ENCODE measurements at regions not wholly inside any gene's neighbourhood (a gene's known extent, or its start where the extent isn't known, plus 50 kb on each side); places are given as distances from the start of the nearest gene placed in this dataset.
"Not testable (repeated sequence)": the region's sequence is repeated elsewhere in the genome, so short reads cannot be mapped to it uniquely, and the experiment has no call there.

DNA sequence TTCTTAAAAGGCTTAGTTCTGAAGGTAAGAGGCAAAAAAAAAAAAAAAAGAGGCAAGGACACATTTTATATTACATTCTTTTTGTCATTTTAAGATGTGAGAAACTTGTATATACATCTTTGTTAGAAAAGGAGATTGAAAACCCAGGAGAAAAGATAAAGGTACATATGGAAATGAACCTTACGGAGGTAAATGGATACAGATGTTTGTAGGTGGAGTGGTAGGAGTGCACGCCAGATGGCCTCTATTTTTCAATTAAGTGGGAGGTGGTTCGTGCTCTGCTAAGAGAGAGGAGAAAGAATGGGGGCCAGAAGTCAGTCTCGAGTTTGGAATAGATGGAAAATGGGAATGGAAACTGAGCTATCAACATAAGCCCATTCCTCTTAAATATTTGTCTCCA lies 622.5 kb upstream of the GHITM start:
- no peak for DNase-seq (ENCODE audit: low read depth in 3 of 3)

DNA sequence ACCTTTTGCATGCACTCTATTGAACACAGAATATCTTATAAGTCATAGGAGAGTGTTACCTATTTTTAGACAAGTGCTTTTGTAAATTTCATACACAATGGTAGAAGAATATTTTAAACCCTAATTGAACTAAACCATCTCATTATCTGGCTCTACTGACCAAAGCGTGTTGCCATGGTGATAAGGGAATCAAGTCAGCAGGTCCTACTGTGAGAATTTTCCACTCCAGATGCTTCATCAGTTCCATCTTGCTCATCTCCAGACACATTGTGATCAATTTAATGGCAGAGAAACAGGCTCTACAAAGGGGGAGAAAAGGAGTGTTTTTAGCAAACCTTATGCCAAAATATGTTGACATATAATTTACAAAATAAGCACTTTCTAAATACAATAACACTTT lies 621.9 kb upstream of the GHITM start:
- DNase-seq (ENCODE audit: low read depth in 3 of 3) = no peak

DNA sequence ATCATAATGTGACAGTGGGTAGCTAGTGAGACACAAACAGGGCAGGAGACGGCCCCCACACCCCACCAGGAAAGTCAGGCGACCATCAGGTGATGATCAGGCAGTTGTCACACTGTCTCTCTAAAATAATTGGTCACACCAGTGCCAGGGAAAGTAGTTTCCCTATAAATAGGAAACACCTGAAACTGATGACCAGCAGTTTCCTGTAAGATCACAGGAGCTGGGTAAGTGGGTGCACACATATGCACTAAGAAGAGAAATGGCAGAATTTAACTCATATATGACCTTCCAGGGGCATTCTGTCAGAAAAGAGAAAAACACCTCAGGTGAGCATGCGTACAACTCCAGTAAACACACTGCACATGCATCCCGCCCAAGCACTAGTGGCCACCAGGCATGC lies 620.5 kb upstream of the GHITM start:
- no peak for DNase-seq (ENCODE audit: low read depth in 3 of 3)

DNA sequence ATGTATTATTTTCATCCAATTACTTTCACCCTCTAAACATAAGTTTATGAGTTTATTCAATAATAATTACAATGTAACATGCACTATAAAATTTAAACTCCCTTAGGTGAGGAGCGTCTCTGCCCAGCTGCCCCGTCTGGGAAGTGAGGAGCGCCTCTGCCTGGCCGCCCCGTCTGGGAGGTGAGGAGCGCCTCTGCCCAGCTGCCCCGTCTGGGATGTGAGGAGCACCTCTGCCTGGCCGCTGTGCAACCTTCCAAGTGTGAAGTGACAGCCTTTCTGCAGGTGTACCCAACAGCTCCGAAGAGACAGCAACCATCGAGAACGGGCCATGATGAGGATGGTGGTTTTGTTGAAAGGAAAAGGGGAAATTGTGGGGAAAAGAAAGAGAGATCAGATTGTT lies 618.9 kb upstream of the GHITM start:
- not testable (repeated sequence) for DNase-seq (ENCODE audit: low read depth in 3 of 3)

DNA sequence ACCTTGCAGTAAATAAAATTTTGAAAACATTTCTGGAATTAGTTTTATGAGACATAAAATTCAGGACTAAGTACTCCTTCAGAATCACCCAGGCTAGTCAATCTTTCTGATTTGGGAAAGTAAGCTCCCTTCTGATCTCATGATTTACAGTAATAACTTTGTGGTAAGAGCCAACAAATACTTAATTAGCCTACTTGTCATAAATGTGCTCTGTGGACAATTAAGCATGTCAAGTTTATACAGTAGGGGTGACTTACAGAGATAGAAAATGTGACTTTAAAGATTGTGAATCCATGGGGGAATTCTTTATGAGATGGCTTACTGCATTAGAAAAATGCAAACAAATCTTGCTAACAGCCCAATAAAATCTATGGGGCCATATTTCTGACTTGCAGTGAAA lies 616.9 kb upstream of the GHITM start:
- DNase-seq (ENCODE audit: low read depth in 3 of 3) = no peak

DNA sequence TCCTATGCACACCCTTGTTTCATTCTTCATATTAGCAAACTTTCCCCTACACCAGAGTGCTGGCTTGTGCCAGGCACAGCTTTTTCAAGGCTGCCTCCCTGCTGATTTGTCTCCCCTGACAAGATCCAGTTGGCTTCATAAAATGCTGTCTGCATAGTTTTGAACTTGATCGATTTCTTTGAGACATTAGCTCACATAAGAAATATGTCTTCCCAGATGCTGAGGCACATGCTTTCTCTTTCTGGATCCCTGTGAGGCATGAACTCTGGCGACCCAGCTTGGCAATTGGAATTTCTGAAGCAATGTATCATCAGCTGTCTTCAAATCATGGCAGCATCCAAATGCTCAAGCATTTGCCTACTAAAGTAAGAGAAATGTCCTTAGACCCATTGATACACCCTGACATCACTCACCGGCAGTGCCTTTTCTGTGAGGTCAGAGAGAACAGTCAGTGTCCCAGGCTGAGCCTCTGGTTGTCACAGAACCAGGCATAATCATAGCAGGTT lies 616.4 kb upstream of the GHITM start:
- DNase-seq (ENCODE audit: low read depth in 3 of 3) = no peak

DNA sequence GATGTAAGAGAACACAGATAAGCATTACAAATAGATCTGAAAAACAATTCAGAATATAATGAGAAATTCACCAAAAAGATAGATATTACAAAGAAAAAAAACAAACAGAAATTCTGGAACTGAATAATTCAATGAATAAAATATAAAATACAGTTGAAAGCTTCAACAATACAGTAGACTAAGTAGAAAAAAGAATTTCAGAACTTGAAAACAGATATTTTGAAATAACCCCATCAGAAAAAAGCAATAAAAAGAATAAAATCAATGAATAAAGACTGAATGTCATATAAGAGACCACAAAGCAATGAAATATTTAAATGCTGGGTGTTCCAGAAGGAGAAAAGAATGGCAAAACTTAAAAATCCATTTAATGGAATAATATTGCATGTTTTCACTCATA lies 611.4 kb upstream of the GHITM start:
- DNase-seq (ENCODE audit: low read depth in 3 of 3) = no peak

DNA sequence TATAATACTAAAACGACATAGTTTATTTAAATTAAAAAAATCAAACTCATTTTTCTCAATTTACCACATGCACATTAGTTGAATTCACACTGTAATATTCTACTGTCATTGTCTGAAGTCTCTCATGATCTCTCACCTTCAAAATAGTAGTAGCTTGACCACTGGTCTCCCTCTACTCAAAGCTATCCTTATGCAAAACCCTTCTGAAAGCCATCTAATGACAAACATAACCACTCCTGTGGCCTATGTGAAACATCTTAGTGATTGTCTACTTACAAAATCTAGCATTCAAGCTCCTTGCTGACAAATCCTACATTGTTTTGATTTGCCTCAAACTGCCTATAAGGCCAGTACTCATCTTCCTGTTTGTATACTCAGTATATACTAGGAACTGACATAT lies 606.0 kb upstream of the GHITM start:
- no peak for DNase-seq (ENCODE audit: low read depth in 3 of 3)

DNA sequence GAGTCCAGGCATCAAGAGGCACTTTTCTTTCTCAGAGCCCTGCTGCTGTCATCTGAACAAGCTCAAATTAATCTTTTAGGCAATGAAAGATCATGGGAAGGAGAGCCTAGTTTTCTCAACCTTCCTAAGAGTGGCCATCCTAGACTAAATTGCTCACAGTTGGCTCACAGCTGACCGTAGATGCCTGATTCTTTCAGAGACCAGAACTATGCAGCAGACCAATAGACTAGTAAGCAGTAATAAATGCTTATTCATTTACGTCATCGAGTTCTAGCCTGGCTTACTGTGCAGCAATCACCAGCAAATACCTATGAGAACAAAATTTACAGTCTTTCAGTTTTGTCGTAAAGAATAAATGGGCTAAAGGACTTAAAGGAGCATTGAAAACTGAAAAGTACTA lies 602.9 kb upstream of the GHITM start:
- DNase-seq (ENCODE audit: low read depth in 3 of 3) = no peak

DNA sequence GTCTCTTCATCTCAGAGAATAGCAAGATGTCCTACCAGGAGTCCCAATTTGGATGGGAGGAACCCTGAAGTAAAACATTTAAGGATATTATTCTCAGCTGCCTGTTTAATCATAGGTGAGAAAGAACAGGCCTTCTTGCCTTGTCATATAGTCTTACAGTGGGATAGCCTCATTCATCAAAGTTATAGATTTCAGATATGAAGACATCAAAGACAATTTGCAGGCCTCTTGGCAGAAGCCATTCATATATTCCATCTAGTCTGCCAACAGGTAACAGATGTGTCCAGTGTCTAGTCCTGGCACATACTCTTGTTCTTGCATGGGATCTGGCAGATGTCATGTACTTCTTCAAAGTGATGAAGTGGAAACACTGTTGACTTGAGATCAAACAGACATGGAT lies 601.3 kb upstream of the GHITM start:
- DNase-seq (ENCODE audit: low read depth in 3 of 3) = no peak

DNA sequence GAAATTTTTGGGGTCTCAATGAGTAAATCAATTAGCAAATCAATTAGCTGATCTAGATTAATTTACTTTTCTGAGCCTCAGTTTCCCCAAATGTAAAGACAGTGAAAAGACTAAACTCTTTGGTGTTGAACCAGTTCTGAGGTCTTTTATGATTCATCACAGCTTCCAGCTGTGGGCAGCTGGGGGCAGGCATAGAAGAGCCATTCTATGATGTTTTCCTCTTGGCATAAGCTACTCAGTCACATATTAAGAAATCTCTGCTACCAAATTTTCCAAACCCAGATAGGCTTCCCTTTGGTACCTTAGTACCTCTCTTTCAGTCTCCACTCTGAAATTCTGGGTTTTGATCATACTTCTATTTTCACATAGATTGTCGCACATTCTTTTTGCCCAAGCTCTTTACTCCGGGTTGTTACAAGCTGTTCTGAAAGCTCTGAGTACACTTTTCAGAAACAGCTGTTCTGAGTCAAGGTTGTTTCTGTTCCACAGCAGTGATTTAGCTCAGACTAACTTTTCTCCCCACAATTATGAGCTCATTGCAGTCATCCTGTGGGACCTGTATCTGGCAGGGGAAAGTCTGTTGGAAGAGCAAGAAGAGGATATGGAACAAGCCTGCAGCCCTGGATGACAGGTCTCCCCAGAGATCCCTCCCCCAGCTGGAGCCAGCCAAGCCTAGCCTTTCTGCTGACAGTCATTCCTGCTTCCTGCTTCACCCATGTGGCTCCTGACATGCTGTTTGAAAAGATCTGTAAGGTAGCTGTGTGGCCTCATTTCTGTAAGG lies 599.6 kb upstream of the GHITM start:
- DNase-seq (ENCODE audit: low read depth in 3 of 3) = no peak

DNA sequence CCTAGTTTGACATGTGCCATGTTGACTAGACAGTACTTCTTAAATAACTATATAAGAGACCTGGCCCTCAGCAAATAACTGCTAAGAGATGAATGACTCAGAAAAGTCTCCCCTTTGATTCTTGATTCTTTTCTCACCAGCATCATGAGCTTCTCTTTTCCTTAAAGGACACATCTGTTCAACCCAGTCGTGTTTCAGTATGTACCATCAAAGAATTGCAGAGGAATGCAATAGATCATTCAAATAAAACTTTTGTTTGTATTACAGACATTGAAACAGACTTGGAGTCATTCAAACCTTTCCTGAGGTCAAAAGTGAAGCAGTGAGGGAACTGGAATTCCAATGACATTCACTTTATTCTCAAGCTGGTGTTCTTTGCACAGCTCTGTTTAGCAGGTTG lies 598.3 kb upstream of the GHITM start:
- no peak for DNase-seq (ENCODE audit: low read depth in 3 of 3)

DNA sequence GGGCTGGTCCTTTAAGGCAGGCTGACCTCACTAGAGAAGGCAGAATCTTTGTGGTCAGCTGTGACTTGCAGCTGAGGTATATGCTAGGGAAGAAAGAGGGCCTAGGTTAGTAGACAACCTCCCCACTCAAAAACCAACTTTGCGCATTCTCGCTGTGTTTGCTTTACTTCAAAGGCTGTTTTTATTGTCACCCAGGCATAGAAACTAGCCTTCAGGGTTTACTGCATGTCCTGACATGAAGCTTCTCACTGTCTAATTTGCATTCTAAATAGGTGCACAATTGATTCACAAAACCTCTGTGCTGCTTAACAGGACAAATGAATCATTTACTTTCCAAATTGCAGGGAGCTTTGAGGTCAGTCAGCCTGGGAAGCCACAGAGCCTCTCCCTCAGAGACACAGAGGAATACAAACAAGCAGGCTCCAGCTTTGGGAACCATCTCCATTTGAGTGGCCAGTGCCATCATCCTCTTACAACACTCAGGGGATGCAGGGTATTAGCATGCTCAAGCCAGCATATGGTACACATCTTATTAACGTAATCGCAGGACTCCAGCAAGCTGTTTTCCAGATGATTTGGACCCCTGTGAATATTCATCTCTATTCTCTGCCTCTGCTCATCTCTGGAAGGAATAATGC lies 596.4 kb upstream of the GHITM start:
- no peak for DNase-seq (ENCODE audit: low read depth in 3 of 3)

DNA sequence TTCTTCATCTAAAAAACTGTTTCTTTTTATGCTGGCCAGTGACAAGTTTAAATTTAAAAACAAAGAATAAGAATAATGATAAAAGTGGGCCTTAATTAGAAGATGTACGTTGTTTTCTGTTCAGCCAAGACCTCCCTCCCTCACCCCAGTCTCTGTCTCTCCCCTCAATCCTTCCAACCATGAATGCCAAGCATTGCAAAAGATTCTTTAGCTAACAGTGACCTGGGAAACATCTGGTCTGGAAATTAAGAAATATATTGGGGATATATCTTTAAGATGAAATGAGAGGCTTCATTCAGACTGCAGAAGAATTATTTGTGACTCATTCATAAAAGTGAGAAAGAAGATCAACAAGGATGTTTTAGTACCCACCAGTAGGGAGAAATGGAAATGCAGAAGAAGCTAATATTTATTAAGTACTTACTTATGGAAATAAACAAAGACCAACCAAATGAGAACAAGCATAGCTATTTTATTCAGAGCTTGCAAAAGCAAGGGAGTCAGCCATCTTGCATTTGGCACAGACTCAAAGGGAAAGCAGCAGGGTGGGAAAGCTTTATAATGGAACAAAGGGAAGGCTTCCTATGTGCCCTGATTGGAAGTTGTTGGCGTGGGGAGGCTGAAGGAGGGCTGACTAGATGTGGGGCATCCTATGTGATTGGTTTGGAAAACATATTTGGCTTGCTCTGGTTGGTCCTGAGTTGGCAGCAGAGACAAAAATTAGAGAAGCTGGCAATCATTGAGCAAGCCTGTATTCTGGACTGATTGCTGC lies 595.4 kb upstream of the GHITM start:
- no peak for DNase-seq (ENCODE audit: low read depth in 3 of 3)

DNA sequence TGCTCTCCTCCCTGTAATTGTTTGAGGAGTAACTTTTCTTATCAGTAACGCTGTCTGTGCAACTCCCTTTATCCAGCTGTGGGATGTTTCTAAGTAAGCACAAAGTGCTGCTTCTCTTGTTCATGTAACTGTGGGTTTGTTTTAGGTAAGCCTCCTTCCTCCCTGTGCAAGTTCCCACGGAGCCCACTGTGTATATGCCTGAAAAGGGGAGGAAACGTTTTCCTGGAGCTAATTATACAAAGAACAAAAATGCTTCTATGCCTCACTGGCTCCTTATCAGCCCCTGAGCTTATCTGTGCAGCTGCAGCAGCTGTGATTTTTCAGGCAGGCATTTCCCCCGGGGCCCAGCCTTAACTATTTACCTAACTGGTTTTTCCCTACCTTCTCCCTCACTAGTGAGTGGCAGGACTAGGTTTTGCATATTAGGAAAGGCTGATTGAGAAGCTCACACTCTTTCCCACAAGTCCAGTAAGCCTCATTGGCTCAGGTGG lies 593.4 kb upstream of the GHITM start:
- no peak for DNase-seq (ENCODE audit: low read depth in 3 of 3)

DNA sequence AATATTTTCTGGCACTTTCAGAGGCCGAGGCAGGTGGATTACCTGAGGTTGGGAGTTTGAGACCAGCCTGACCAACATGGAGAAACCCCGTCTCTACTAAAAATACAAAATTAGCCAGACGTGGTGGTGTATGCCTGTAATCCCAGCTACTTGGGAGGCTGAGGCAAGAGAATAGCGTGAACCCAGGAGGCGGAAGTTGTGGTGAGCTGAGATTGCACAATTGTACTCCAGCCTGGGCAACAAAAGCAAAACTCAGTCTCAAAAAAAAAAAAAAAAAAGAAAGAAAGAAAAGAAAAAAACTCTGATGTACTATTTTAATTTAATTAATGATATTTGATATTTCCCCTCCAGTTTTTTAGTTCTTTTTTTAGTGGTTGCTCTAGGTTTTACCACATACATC lies 588.1 kb upstream of the GHITM start:
- not testable (repeated sequence) for DNase-seq (ENCODE audit: low read depth in 3 of 3)

DNA sequence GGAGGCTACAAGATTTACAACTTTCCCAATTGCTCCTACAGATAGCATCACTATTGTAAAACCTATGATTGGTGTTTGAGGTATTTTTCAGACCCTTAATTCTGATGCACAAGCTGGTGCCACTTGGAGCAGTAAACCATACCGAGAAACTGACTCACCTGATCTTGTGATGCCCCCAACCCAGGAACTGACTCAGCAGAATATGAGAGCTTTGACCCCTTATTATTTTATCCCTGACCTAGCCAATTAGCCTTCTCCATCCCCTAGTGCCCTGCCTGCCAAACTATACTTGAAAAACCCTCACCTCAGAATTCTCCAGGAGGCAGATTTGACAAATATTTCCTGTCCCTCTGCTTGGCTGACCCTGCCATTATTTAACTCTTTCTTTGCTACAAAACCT lies 585.9 kb upstream of the GHITM start:
- DNase-seq (ENCODE audit: low read depth in 3 of 3) = no peak

DNA sequence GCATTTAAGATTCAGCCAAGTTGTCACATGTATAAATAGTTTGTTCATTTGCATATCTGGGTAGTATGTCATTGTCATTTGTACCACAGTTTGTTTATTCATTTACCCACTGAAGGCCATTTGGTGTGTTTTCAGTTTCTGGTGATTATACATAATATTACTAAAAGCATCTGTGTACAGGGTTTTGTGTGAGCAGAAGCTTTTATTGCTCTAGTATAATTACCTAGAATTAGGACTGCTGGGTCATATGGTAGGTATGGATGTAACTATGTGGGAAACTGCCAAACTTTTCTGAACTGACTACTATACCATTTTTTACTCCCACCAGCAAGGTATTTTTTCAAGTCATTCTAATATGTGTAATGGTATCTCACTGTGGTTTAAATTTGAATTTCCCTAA lies 584.0 kb upstream of the GHITM start:
- no peak for DNase-seq (ENCODE audit: low read depth in 3 of 3)

DNA sequence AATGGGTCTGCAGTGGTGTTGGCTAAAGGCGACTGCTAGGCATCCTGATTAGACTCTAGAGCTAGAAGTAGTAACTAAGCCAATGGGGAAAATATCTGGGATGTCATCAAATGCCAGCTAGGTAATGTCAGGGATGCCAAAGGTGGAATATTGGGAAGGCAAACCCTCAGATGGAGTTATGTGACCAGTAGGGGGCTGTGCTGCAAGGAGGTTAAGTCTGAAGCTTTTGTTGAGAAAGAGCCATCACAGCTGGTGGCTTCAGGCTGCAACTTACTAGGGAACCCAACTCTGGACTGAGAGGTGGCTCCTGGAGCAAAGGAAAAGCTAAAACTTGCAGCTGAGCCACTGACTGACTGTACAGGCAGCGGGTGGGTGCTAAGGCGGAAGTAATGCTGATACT lies 576.9 kb upstream of the GHITM start:
- no peak for DNase-seq (ENCODE audit: low read depth in 3 of 3)

DNA sequence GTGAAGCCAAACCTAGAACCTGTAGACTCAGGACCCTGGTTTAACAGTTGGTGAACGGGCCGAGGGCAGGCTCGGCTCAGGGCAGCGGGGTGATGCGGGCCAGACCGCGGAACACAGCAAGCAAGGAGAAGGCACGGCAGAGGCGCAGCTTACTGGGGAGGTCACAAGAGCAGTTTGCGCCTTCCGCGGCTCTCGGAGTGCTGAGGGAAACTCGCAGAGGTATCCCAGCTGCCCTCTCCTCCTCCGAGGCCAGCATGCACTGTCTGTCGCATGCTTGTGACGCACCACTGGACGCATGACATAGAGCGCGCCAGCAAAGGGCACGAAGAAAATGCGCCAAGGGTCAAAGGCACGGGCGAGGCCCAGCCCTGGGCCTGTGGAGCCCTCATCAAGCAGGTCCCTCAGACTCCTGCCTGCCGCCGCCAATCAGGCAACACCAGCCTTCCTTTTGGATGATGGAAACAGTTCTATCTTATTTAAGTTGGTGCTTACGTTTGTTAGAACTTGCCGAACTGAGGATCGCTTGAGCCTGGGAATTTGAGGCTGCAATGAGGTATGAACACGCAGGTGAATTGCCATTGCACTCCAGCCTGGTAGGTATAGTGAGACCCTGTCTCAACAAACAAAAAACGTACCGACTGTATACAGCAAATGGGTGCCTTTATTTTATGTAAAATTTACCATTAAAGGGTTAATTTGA lies 574.3 kb upstream of the GHITM start:
- DNase-seq (ENCODE audit: low read depth in 3 of 3) = no peak

DNA sequence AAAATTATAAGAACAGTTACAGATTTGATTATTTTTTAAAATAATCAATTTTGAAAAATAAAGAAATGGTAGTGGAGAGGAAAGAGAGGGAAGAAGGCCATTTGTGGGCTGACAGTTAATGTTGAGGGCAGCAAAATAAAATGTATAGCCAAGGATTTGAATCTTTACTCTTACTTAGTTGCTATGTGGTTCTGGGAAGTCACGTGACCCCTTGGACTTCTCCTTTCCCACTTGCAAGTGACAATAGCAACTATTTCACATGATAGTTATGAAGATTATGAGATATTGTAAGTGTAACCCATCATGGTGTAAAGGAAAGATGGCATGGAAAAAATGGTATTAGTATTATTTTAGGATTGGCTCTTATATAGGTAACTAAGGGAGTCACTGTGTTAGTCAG lies 567.3 kb upstream of the GHITM start:
- DNase-seq (ENCODE audit: low read depth in 3 of 3) = no peak

DNA sequence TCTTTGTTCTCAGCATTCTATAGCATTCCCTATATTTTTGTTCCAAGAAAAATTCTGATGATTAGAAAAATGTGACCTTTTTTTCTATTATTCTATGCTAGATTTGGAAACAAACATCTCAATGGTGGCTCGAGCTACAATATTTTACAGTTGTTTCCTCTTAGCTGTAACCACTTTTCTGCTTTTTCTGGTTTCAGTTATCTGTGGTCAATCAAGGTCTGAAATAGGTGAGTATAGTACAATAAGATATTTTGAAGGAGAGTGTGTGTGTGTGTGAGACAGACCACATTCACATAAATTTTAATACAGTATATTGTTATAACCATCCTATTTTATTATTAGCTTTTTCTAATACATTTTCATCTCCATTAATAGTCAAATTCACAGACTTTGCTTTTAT lies 564.5 kb upstream of the GHITM start:
- no peak for DNase-seq (ENCODE audit: low read depth in 3 of 3)

Measured in stimulated activated CD4-positive, alpha-beta T cell treated with anti-CD3 and anti-CD28 coated beads, TNF-alpha, amount 100 ng/mL, for 24 hours (primary cell).